LNCAP (cell line): ENCODE measurements at regions not wholly inside any gene's neighbourhood (a gene's known extent, or its start where the extent isn't known, plus 50 kb on each side); places are given as distances from the start of the nearest gene placed in this dataset.

Source experiments
- TF ChIP-seq, protein P1 (sequence below): fragments of 450-650 bp; IDR thresholded peaks from 2 replicates; pipeline ENCODE4 v1.5.1; 2017; ENCODE audit warnings: mild to moderate bottlenecking

DNA sequence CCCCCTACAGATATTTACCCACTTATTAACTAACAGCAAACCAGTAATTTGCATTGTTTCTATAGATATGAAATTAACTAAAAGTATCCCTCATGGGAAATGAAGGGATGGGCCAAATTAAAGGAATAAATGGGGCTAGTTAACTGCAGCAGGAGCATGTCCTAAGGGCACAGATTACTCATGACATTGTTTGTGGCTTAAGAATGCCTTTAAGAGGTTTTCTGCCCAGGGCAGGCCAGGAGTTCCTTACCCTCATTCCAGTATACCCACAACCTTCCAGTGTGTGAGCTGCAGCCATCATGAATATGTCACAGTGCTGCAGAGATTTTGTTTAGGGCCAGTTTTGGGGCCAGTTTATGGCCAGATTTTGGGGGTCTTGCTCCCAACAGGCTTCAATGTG is 1101.9 kb downstream of the PRIM2 start:
- TF ChIP-seq, protein P1, sequence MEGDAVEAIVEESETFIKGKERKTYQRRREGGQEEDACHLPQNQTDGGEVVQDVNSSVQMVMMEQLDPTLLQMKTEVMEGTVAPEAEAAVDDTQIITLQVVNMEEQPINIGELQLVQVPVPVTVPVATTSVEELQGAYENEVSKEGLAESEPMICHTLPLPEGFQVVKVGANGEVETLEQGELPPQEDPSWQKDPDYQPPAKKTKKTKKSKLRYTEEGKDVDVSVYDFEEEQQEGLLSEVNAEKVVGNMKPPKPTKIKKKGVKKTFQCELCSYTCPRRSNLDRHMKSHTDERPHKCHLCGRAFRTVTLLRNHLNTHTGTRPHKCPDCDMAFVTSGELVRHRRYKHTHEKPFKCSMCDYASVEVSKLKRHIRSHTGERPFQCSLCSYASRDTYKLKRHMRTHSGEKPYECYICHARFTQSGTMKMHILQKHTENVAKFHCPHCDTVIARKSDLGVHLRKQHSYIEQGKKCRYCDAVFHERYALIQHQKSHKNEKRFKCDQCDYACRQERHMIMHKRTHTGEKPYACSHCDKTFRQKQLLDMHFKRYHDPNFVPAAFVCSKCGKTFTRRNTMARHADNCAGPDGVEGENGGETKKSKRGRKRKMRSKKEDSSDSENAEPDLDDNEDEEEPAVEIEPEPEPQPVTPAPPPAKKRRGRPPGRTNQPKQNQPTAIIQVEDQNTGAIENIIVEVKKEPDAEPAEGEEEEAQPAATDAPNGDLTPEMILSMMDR = no peak
